Hindlimb muscle (tissue), 1 donor: ENCODE measurements at regions not wholly inside any gene's neighbourhood (a gene's known extent, or its start where the extent isn't known, plus 50 kb on each side); places are given as distances from the start of the nearest gene placed in this dataset.
"Not testable (repeated sequence)": the region's sequence is repeated elsewhere in the genome, so short reads cannot be mapped to it uniquely, and the experiment has no call there.

Experiments
- DNase-seq: peaks from one replicate; pipeline ENCODE4 v3.0.0-alpha.2; 2013

DNA sequence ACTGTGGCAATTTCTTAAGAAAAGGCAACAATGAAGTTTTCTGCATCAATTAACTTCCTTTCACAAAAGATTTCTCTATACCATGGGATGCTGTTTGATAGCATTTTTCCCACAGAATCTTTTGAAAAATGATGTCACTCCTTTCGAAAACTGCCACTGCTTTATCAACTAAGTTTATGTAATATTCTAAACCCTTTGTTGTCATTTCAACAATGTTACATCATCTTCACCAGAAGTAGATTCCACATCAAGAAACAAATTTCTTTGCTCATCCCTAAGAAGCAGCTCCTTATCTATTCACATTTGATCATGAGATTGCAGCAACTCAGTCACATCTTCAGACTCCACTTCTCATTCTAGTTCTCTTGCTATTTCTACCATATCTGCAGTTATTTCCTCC lies 116.1 kb upstream of the KCND3 start:
- DNase-seq, result no peak

DNA sequence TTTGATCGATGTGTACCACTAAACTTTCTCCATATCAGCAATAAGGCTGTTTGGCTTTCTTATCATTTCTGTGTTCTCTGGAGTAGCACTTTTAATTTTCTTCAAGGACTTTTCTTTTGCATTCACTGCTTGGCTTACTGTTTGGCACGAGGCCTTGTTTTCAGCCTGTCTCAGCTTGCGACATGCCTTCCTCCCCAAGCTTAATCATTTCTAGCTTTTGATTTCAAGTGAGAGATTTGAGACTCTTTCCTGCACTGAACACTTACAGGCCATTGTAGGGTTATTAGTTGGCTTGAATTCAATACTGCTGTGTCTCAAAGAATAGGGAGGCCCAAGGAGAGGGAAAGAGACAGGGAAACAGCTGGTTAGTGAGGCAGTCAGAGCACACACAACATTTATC lies 120.6 kb upstream of the KCND3 start:
- DNase-seq, result no peak

DNA sequence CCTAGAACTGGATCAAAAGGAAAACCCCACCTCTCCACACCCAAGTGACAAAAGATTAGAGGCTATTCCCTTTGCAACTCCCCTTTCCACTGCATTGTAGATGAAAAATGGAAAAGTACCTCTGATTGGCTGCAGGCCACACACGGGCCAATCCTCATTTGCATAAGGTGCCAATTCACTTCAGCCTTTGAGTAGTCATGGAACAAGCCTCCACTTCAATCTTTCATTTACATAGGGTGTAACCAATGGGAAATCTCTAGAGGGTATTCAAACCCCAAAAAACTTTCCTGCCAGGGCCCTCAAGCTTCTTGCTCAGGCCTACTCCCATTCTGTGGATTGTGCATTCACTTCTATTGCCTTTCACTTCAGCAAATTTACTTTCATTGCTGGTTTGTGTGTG lies 122.3 kb upstream of the KCND3 start:
- no peak for DNase-seq

DNA sequence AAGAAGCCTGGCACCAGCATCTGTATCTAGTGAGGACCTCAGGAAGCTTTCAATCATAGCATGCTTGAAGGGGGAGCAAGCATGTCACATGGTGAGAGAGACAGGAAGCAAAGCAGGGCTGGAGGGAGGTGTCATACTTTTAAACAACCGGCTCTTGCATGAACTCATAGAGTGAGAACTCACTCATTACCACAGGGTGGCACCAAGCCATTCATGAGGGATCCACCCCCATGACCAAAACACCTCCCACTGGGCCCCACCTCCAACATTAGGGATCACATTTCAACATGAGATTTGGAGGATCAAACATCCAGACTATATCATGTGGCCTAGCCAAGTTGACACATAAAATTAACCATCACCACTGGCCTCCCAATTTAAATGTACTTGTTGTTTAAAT lies 125.1 kb upstream of the KCND3 start:
- no peak for DNase-seq

DNA sequence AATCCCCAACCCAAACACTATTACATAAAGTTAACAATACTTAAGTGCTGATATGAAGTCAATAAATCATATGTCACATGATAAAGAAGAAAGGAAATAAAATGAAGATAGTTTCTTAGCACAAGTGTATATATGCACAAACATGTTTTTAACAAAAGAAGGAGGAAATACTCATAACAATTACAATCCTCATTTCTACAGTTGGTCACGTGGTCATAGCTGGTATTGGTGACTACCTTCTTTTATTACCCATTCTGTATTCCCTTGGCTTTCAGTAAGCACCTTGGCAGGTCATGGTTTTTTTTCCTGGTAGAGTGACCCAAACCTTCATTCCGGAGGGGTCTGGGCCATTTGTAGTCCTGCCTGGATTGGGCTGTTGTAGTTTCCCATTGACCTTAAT lies 137.1 kb upstream of the KCND3 start:
- no peak for DNase-seq

DNA sequence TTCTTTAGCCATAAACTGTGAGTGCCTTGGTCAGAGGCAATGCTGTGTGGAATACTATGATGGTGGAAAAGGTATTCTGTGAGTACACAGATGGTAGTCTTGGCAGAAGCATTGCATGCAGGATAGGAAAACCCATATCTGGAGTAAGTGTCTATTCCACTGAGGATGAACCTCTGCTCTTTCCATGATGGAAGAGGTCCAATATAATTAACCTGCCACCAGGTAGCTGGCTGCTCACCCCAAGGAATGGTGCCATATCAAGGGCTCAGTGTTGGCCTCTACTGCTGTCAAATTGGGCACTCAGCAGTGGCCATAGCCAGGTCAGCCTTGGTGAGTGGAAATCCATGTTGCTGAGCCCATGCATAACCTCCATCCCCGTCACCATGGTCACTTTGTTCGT lies 138.1 kb upstream of the KCND3 start:
- not testable (repeated sequence) for DNase-seq

DNA sequence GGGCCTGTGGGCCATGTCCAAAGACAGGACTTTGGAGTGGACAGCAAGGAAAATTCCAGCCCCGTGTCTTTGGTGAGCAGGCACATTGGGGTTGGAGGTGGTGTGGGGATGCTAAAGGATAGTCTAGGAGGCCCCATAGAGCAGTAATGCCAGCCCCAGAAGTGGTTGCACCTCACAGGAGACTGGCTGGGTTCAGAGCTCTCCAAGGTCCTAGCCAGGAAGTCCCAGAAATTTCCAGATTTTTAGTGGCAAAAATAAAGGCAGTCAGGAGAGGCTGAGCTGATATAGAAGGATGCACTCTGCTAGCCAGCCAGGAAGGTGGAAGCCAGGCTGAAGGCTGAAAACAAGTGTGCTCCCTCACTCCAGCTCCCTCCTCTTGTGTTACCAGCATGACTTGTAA lies 144.0 kb upstream of the KCND3 start:
- DNase-seq, result no peak

DNA sequence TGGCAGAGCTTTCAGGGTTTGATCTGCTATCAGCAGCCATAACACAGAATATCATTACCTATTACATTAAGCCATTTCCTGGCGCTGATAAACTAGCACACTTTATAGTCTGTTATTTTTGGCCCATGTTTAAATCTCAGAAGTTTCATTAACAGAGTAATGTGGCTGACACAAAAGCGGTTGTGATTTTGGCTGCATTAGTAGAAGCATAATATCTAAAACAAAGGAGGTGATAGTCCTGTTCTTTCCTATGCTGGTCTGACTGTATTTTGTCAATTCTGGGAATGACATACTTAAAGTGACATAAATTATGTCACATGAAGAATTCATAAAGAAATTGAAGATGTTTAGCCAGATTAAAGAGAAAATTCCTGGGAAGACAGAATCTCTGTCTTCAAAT lies 151.3 kb upstream of the KCND3 start:
- no peak for DNase-seq

DNA sequence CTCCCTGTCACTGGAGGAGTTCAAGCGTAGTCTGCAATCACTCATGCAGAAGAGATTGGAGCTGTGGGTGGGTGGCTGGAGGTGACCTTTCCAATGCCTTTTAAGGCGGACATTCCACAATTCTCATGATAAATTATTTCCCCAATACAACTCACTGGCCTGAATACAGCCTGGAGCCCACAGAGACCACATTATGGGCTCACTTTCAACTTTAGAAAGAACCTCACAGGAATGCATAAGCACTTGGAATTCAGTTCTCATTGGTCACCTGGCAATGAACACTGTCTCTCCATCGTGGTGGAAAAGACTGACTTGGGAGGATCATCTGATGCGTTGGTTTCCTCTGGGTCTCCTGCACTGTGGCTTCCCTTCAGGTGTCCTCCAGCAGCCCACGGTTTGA lies 151.8 kb upstream of the KCND3 start:
- DNase-seq, result no peak

DNA sequence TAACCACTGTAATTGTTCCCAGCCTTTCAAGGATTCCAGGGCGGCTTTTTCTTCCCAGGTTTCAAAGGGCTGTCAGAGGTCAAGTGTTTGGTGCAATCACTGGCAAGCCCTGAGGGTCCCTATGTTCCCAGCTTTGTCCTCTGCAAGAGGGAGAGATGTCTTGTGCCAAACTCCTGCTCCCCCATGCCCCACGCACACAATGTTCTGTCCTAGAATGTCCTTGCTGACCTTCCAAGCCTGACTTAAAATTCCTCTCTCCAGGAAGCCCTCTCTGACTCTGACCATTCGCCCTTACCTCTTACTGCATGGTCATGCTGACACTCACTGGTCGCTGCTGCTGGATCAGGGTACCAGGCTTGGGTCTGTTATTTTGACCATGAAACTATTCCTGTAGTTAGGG lies 152.5 kb upstream of the KCND3 start:
- no peak for DNase-seq

DNA sequence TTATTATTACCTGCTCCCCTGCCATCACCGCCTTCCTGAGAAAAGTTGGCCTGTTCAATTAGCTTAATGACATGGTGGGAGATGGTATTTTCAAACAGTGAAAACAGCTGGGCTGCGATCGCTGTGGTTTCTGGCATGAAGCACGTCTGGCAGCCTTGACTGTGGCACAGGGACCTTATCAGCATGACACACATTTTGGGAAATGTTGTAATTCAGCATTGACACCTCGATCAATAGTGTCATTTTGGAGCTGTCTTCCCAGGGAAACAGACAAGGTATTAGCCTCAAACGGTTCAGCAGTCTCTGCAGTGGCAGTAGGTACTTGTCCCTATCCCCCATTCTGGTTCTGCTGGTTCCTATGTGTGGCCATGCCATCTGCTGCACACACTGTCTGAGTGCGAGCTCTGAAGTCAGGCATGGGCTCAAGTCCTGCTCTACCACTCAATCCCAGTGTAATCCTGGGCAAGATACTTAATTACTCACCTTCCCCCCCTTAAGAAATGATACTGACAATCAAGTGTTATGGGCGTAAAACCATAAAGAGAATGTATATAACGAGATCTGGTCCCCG lies 154.5 kb upstream of the KCND3 start:
- DNase-seq, result no peak

DNA sequence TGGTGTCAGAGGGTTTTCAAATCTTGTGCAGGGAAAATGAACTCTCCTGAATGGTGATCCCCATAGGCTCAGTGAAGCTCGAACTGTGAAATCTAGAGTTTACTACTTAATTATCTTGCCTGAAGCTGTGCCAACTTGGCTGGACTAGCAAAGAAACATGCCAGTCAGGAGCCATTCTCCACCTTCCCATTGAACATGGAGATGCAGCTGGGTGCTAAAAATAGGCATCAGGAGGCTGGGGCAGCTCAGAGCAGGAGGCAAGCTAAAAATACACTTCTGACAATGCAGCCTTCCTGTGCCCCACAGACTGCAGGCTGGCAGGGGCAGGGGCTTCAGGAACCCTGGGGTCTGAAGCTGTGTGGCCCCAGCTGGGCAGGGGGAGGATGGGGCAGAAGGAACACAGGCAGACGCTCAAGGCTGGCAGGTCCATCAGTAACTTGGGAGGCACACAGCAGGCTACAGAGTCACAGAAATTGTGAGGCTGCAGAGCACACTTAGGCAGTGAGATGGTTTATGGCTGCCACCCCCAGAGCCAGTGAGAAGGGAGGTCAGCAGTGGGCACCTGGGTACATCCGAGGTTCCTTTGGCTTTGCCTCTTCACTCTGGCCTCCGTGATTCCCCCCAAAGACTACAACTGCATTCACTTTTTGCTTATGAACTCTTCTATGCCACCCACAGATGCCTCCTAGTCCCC lies 155.4 kb upstream of the KCND3 start:
- DNase-seq, result no peak

DNA sequence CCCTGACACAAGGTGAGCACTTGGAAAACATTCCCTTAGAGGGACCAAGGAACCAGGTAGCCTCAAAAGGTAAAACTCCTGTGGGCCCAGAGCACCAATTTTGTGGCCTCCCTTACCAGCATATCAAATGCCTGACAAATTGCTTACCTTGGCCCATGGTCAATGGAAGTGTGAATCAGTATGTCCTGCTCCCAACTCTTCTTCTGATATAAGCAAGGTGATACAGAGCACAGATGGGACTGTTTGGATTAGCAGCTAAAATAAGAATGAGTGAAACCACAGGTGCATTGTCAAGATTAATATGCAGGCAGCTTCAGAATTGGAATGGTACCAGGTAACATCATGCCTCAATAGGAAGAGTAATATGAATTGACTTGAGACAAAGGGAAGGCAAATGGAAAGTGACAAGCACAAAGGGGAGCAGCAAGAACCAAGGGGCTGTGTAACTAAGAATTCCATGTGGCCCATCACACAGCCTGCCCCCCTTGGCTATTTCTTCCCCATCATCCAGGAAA lies 156.8 kb upstream of the KCND3 start:
- DNase-seq, result no peak

DNA sequence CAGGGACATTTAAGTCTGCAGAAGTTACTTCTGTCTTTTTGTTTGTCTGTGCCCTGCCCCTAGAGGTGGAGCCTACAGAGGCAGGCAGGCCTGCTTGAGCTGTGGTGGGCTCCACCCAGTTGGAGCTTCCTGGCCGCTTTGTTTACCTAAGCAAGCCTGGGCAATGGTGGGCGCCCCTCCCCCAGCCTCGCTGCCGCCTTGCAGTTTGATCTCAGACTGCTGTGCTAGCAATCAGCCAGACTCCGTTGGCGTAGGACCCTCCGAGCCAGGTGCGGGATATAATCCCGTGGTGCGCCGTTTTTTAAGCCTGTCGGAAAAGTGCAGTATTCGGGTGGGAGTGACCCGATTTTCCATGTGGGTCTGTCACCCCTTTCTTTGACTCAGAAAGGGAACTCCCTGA lies 170.7 kb upstream of the KCND3 start:
- DNase-seq, result not testable (repeated sequence)

DNA sequence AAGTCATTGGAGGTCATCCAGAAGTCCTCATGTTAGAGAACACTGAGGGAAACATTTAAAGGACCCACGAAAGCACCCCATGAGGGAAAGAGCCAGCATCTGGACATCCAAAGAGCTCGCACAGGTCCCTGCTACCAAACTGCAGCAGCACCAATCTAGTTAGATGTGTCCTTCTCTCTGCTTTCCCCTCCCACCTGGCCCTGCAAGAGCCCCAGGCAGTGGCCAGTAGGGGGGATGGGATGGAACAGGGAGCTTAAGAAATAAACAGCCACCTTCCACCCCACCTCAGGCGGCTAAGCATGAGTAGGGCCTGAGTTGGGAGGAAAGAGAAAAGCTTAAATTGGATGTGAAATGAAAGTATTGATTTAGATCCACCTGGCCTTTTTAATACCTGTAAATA lies 175.9 kb upstream of the KCND3 start:
- no peak for DNase-seq

DNA sequence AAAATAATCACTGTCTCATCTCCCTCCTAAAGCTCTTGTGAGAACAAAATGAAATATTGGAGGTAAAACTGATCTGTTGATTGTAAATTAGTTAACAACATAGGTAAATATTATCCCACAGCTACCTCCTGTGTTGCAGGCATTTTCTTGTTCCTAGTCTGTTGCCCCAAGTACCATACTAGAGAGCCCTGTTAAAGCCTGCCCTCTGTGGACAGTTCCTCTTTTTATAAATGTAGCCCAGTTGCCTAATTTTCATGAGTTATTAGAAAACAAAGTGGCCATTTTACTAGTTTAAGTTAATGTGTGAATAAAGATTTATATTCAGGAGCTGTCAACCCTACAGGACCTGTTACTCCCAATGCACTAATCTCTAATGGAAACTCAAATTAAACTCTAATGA lies 180.0 kb upstream of the KCND3 start:
- DNase-seq, result no peak

DNA sequence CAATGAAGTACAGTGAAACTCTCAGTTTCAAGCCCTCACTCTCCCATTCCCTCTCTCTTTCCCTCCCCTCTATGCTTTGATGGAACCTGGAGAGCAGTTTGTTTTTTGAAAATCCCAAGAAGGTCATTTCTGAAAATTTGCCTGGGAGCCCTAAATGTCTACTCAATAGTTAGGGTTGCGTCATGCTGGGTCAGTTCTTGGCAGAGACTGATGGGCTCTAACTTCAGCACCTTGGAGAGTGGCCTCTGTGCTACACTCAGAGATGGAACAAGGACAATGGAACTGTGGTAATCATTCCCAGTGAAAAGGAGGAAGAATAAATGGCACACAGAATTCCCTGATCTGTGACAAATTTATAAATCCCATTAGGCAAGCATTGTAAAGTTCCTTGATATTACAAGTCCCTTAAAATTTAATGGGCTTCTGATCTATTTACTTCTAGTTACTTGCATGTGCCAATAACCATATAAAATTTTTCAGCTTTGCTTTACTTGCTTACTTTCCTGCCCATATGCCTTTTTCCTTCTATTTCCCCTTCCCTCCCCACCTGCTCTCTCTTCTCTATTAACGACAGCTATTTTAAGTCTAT lies 182.9 kb upstream of the KCND3 start:
- DNase-seq, result peak; percentile 40

DNA sequence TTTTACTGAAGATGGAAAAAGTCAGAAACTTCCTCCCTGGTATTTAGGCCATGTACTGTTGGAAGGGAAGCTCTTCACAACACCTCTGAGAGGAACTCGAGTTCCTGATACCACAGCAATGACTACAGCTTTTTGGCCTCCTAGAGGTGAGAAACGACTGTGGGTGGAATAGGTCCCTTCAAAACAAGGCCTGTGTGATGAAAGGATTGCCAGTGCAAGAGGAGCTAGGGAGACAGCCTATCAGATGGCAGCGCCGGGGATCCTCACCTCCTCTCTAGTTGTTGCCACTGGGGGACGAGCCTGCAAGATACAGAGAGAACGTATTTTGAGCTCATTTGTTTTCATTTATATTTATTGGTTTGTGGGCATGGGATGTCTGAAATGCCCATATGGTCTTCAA lies 187.8 kb upstream of the KCND3 start:
- DNase-seq, result no peak

DNA sequence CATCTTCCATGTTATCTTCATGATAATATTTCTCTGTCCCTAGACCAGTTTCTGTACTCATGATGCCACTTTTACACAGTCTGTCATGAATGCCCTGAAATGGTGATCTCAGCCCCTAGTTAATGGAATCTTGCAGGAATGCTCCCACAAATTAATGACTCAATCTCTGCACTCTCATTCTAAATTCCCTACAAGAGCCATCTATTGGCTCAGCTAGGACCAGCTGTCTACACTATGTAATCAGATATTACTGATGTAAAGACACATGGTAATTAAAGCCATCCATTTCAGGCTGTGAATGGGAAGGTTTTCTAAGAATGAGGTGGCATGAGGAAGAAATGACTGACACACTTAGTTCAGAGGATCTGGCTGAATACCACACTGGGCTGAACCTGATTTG lies 199.1 kb upstream of the KCND3 start:
- no peak for DNase-seq

DNA sequence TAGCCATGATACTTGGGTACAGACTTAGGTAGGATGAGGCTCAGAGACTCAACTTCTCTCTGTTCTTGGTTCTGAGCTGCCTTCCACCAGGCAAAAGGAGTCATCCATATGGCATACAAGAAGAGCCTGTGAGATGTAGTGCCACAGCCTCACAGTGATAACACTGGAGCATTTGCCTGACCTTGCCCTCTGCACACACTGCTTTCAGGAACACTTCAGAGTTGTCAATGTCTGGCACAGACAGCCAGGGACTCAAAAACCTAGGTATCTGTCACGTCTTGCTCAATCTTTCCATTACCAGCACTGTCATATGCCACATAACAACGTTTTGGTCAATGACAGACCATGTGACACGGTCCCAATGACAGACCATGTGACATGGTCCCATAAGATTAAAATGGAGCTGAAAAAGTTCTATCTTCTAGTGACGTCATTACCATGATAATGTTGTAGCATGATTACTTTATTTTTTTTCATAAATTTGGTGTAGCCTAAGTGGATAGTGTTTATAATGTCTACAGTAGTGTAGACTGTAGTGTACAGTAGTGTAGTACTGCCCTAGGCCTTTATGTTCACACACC lies 199.9 kb upstream of the CTTNBP2NL start:
- no peak for DNase-seq

DNA sequence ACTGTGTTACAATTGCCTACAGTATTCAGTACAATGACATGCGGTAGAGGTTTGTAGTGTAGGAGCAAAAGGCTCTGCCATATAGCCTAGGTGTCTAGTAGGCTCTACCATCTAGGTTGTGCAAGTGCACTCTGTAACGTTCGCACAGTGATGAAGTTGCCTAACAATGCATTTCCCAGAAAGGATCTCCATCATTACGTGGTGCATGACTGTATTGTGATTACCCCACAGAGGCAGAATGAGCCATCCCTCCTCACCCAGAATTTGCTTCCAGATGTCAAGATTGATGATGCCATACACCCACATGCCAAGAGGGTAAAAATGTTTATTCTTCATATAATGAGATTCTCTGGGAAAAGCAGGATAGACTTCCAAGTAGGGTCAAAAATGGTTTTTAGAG lies 199.3 kb upstream of the CTTNBP2NL start:
- no peak for DNase-seq

DNA sequence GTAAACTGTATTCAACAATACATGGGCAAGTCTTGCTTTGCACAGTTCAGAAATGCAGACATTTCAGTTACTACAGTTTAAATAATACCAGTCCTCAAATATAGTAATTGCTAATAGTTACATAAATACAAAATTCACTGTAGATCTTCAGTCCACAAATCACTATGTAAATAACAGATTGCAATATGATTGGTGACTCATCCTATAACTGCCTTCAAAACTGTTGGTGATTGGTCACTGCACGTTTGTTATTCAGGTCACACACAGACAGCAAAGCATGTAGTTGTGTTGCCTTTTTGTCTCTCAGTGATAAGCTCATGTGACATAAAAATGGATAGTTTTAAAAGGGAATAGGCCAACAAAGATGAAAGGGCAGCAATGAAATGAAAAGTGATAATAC lies 186.5 kb upstream of the CTTNBP2NL start:
- no peak for DNase-seq

DNA sequence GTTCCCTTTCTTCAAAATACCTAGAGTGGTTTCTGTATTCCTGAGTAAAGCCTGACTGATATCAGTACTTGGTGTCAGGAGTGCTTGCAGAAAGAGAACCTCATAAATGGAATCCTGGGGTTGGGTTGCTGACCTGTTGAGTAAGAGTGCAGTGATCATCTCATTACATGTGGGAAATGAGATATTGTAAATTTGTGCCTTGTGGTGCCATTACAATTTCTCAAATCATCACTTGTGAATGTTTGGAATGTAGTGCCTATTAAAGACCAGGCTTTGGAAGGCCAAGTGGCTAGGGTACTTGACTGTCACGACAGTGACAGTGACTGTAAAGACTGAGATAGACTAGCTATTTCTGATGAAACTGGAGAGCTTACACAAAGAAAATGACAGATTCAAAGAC lies 176.7 kb upstream of the CTTNBP2NL start:
- no peak for DNase-seq

DNA sequence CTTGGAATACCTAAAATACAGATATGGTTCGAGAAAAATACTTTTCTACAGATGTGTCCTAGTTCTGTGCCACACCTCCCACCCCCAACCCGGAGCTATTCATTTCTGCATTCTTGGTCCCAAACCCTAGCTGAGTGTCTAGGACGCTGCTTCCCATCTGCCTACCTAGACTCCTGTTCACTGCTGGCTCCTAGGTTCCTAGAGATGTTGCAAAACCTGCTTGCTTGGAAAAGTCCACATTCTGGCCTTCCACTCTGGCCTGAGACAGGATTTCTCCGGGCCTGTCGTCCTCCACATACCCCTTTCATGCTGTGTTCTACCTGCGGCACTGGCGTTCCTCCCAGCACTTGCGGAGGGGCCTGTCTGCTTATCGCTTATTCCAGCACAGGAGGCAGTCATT lies 165.8 kb upstream of the CTTNBP2NL start:
- no peak for DNase-seq
